ENCODE measurements at regions not wholly inside any gene's neighbourhood (a gene's known extent, or its start where the extent isn't known, plus 50 kb on each side); places are given as distances from the start of the nearest gene placed in this dataset.

GRCh38 chr6:43951756-43952675 is 175.2 kb downstream of the MRPL14 start:
- TF ChIP-seq CTCF (conservative IDR thresholded peaks at IDR 0.05 in 1 of 2, IDR thresholded peaks at IDR 0.05 in 1 of 2; ENCODE audit: extremely low read depth in 1 of 2, insufficient read depth in 1 of 2, low read depth in 1 of 2, low read length in 2 of 2), result no peak
- no peak for TF ChIP-seq EZH2 (IDR thresholded peaks at IDR 0.05; ENCODE audit: borderline replicate concordance, low read length)
